ENCODE measurements at regions not wholly inside any gene's neighbourhood (a gene's known extent, or its start where the extent isn't known, plus 50 kb on each side); places are given as distances from the start of the nearest gene placed in this dataset.

DNA sequence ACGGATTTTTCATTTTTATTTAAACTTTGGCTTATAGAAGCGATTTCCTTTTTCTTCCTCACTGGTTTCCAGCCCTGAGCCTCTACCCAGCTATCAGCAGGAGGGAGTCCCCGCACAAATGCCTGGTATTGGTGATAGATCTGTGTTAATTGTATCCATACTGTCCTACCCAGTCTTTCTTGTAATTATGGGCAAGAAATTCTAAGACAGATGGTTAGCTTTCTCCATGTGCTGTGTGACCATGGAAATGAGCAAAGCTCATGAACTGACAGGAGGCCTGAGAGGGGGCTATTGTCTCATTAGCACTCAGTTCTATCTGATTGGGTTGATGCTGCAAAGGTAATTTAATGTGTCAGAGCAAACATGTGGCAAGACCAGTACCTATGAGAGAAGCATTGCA is 108.1 kb upstream of the IVNS1ABP start:
- no peak overlapping the region for H3K27ac ChIP-seq (ENCODE audit: low read depth, low read length)
- H3K27me3 ChIP-seq (ENCODE audit: control insufficient read depth in 5 of 5, insufficient read depth in 4 of 5, low read length in 5 of 5) = no peaks in the 10 kb centered on the region
- H3K4me1 ChIP-seq (ENCODE audit: control insufficient read depth in 5 of 5, insufficient read depth in 5 of 5, low read length in 5 of 5) = peaks cover 4 to 17% (median 13%) of the 10 kb centered on the region in 5 donors
- H3K4me3 ChIP-seq (ENCODE audit: low read depth in 1 of 5, low read length in 5 of 5) = no peak overlapping the region
- no peaks in the 10 kb centered on the region for H3K9me3 ChIP-seq (ENCODE audit: control insufficient read depth in 5 of 5, low read length in 5 of 5)
- H3K9ac ChIP-seq (ENCODE audit: low read length in 5 of 5) = no peak overlapping the region
- H3K36me3 ChIP-seq (ENCODE audit: control insufficient read depth in 5 of 5, insufficient read depth in 5 of 5, low read length in 5 of 5) = no peaks in the 10 kb centered on the region

DNA sequence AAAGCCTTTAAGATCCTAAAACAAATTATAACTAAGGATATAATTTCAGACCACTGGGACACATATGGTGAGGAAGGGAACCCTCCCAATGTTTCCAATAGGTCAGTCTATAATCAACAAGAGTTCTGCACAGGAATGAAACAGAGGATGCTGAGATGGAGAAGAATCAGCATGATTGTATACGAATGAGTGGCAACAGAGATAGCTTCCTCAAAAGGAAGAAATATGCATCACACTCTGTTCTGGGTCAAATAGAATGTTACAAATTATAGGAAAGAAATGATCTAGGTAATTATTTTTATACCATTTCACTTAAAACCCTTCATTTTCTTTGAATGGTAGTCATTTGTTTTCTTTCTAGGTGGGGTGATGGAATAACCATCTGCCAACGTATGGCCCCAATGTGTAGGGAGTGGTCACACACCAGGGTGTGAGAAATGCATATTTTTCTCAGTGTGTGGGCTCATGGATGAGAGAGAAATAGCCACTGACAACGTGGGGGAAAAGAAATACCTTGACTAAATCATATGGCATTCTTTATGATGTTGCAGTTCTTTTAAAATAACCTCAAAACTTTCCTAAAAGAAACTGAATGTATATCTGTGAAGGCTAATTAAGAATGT is 104.6 kb upstream of the IVNS1ABP start:
- Histone ChIP-seq H3K9me3 (ENCODE audit: control insufficient read depth in 5 of 5, low read length in 5 of 5) (no peaks in the 10 kb centered on the region), H3K4me3 (ENCODE audit: low read depth in 1 of 5, low read length in 5 of 5) (no peak overlapping the region), H3K27ac (ENCODE audit: low read depth, low read length) (no peak overlapping the region), H3K4me1 (ENCODE audit: control insufficient read depth in 5 of 5, insufficient read depth in 5 of 5, low read length in 5 of 5) (peaks cover 0 to 3% (median under 1%) of the 10 kb centered on the region in 5 donors), H3K27me3 (ENCODE audit: control insufficient read depth in 5 of 5, insufficient read depth in 4 of 5, low read length in 5 of 5) (no peaks in the 10 kb centered on the region), H3K9ac (ENCODE audit: low read length in 5 of 5) (no peak overlapping the region), H3K36me3 (ENCODE audit: control insufficient read depth in 5 of 5, insufficient read depth in 5 of 5, low read length in 5 of 5) (no peaks in the 10 kb centered on the region)

DNA sequence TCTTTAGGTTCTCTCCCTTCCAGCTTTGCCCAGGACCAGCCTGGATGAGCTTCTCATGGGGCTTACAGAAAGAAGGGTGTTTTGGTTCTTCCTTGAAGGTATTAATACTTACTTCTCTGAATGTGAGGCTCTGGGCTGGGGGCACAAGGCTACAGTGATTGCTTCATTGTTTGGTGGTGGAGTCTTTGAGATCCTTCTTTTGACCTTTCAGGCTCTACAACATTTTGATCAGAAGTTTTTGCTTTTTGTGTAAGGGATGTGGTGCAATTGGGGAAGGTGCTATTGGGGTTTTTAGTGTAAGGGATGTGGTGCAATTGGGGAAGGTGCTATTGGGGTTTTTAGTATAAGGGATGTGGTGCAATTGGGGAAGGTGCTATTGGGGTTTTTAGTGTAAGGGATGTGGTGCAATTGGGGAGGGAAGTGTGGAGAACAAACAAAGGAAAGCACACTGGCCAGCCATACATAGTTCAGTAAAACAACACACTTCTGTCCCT is 103.6 kb upstream of the IVNS1ABP start:
- no peaks in the 10 kb centered on the region for H3K27me3 ChIP-seq (ENCODE audit: control insufficient read depth in 5 of 5, insufficient read depth in 4 of 5, low read length in 5 of 5)
- no peaks in the 10 kb centered on the region for H3K9me3 ChIP-seq (ENCODE audit: control insufficient read depth in 5 of 5, low read length in 5 of 5)
- no peak overlapping the region for H3K4me3 ChIP-seq (ENCODE audit: low read depth in 1 of 5, low read length in 5 of 5)
- H3K4me1 ChIP-seq (ENCODE audit: control insufficient read depth in 5 of 5, insufficient read depth in 5 of 5, low read length in 5 of 5) = no peaks in the 10 kb centered on the region
- H3K9ac ChIP-seq (ENCODE audit: low read length in 5 of 5) = no peak overlapping the region
- no peaks in the 10 kb centered on the region for H3K36me3 ChIP-seq (ENCODE audit: control insufficient read depth in 5 of 5, insufficient read depth in 5 of 5, low read length in 5 of 5)
- no peak overlapping the region for H3K27ac ChIP-seq (ENCODE audit: low read depth, low read length)

DNA sequence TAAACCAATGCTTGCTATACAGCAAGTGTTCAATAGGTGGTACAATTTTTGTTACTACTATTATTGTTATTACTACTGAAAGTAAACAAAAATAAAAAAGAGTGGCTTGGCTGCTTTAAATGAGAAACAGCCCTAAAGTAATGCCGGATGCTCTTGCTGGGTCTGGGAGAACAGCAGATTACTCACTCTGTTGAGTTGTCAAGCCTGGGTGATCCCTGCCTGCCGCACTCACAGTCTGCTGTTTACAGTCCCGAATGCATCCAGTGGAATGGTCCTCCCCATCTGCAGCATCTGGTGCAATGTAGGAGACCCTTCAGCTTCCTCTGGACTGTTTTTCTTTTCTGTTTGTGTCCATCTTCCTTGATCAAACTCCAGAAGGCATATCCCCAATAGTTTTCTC is 102.7 kb upstream of the IVNS1ABP start:
- no peak overlapping the region for H3K27ac ChIP-seq (ENCODE audit: low read depth, low read length)
- no peak overlapping the region for H3K4me3 ChIP-seq (ENCODE audit: low read depth in 1 of 5, low read length in 5 of 5)
- no peaks in the 10 kb centered on the region for H3K4me1 ChIP-seq (ENCODE audit: control insufficient read depth in 5 of 5, insufficient read depth in 5 of 5, low read length in 5 of 5)
- no peaks in the 10 kb centered on the region for H3K36me3 ChIP-seq (ENCODE audit: control insufficient read depth in 5 of 5, insufficient read depth in 5 of 5, low read length in 5 of 5)
- no peaks in the 10 kb centered on the region for H3K9me3 ChIP-seq (ENCODE audit: control insufficient read depth in 5 of 5, low read length in 5 of 5)
- H3K9ac ChIP-seq (ENCODE audit: low read length in 5 of 5) = no peak overlapping the region
- H3K27me3 ChIP-seq (ENCODE audit: control insufficient read depth in 5 of 5, insufficient read depth in 4 of 5, low read length in 5 of 5) = no peaks in the 10 kb centered on the region

DNA sequence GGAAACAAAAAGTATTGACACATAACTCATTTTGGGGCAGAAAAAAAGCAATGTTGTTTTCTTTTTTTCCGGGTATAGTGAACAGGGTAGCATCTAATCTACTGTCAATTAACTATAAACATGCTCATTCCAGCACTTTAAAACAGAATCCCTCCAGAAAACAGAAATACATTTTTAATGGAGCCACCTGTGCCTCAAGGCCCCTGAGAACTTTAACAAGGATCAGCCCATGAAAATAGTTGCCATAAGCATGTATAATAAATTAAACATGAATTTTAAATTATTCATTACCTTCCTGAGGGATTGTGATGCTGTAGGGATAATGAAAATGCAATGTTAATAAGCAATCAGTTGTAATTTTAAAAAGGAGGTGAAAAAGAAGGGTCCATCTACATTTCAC is 101.4 kb upstream of the IVNS1ABP start:
- no peak overlapping the region for H3K9ac ChIP-seq (ENCODE audit: low read length in 5 of 5)
- no peak overlapping the region for H3K4me3 ChIP-seq (ENCODE audit: low read depth in 1 of 5, low read length in 5 of 5)
- H3K9me3 ChIP-seq (ENCODE audit: control insufficient read depth in 5 of 5, low read length in 5 of 5) = no peaks in the 10 kb centered on the region
- no peak overlapping the region for H3K27ac ChIP-seq (ENCODE audit: low read depth, low read length)
- H3K27me3 ChIP-seq (ENCODE audit: control insufficient read depth in 5 of 5, insufficient read depth in 4 of 5, low read length in 5 of 5) = no peaks in the 10 kb centered on the region
- H3K36me3 ChIP-seq (ENCODE audit: control insufficient read depth in 5 of 5, insufficient read depth in 5 of 5, low read length in 5 of 5) = no peaks in the 10 kb centered on the region
- no peaks in the 10 kb centered on the region for H3K4me1 ChIP-seq (ENCODE audit: control insufficient read depth in 5 of 5, insufficient read depth in 5 of 5, low read length in 5 of 5)

DNA sequence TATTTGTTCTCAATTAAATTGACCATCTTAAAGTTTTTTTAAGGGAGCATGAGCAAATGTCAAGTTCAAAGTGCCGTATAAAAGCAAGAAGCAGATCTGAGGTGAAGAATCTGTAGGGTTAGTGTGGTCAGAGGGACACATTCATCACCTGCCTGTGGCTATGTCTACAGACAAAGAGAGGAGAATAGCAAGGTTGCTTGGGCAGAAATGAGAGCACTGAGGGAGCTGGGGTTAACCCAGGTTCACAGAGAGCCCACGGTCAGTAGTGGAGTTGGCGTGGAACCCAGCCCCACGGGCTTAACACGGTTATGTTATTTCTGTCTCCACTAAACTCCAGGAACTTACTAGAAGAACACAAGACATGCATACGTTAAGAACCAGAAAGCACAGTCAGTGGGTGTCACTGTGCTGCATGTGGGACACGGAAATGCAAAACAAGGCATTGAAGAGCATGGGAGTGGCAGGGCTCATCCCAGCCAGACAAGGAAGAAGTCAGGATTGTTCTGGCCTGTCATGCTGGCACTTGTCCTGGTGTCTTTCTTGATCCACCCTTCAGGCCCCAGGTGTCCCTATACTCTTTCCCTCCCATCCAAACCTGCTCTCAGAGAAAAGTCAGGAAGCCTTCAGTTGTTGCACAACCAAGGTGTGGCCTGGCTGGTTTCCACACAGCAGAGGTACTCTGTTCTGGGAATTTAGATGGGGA is 95.5 kb upstream of the IVNS1ABP start:
- Histone ChIP-seq H3K27ac (ENCODE audit: low read depth, low read length) (no peak overlapping the region), H3K9ac (ENCODE audit: low read length in 5 of 5) (no peak overlapping the region), H3K9me3 (ENCODE audit: control insufficient read depth in 5 of 5, low read length in 5 of 5) (peaks cover 0 to 3% (median 0%) of the 10 kb centered on the region in 5 donors)

DNA sequence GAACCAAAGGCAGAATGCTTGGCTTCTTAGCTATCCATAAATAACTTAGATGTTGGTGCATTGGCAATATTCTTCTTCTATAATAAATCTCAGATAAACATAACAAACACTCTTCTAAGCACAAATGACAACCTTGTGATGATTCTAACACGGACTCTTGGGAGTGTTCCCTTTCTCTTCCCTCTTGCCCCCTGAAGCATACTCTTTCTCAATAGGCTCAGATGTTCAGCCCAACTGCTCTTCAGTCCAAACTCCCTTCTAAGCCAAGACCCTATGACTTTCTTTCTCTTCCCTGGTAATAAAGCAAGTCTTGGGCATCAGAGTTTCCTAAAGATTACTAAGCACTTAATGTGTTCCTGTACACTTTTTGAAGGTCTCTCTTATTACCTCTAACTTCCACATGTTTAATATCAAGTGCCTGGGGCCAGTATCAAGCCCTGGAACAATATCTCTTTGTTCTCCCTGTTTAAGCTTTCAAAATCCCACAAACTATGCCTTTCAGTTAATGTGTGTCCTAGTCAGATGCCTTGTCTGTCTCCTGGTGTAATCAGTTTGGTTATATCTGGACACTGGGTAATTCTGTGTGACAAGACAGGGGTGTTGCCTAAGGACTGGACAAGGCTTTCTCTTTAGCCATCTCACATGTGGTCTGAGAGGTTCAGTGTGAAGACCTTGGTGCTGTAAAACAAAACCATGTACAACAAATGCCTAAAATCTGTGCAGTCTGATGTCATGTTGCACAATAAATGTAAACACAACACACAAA is 92.9 kb upstream of the IVNS1ABP start:
- H3K4me1 ChIP-seq (ENCODE audit: control insufficient read depth in 5 of 5, insufficient read depth in 5 of 5, low read length in 5 of 5) = no peaks in the 10 kb centered on the region
- H3K9ac ChIP-seq (ENCODE audit: low read length in 5 of 5) = no peak overlapping the region
- H3K27ac ChIP-seq (ENCODE audit: low read depth, low read length) = no peak overlapping the region
- no peaks in the 10 kb centered on the region for H3K36me3 ChIP-seq (ENCODE audit: control insufficient read depth in 5 of 5, insufficient read depth in 5 of 5, low read length in 5 of 5)
- H3K4me3 ChIP-seq (ENCODE audit: low read depth in 1 of 5, low read length in 5 of 5) = no peak overlapping the region
- H3K27me3 ChIP-seq (ENCODE audit: control insufficient read depth in 5 of 5, insufficient read depth in 4 of 5, low read length in 5 of 5) = peaks cover 0 to 2% (median 0%) of the 10 kb centered on the region in 5 donors
- peaks cover 0 to 5% (median 0%) of the 10 kb centered on the region in 5 donors for H3K9me3 ChIP-seq (ENCODE audit: control insufficient read depth in 5 of 5, low read length in 5 of 5)

More for the DNA sequence above, 95.5 kb upstream of the IVNS1ABP start:
- H3K27me3 ChIP-seq (ENCODE audit: control insufficient read depth in 5 of 5, insufficient read depth in 4 of 5, low read length in 5 of 5) = no peaks in the 10 kb centered on the region
- H3K36me3 ChIP-seq (ENCODE audit: control insufficient read depth in 5 of 5, insufficient read depth in 5 of 5, low read length in 5 of 5) = no peaks in the 10 kb centered on the region
- no peak overlapping the region for H3K4me3 ChIP-seq (ENCODE audit: low read depth in 1 of 5, low read length in 5 of 5)
- H3K4me1 ChIP-seq (ENCODE audit: control insufficient read depth in 5 of 5, insufficient read depth in 5 of 5, low read length in 5 of 5) = no peaks in the 10 kb centered on the region

DNA sequence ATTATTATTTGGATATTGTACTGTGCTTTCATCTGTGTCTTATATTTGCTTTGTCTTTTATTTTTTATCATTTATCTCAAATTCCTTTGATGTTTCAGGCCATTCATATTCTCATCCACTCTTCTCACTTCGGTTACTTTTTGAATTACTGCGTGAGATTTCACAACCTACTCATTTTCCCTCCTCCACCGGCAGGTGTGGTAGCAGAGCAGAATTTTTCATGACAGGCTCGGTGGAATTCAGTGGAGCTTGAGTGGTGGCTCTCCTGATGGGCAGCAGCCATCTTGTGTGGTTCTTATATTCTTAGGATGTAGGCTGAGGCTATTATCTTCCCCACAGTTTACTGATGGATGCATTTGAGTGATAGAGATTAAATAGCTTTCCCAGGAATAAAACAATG is 92.3 kb upstream of the IVNS1ABP start:
- Histone ChIP-seq H3K4me3 (ENCODE audit: low read depth in 1 of 5, low read length in 5 of 5) (no peak overlapping the region), H3K4me1 (ENCODE audit: control insufficient read depth in 5 of 5, insufficient read depth in 5 of 5, low read length in 5 of 5) (peaks cover 0 to 2% (median 0%) of the 10 kb centered on the region in 5 donors), H3K27me3 (ENCODE audit: control insufficient read depth in 5 of 5, insufficient read depth in 4 of 5, low read length in 5 of 5) (peaks cover 0 to 3% (median 0%) of the 10 kb centered on the region in 5 donors), H3K9me3 (ENCODE audit: control insufficient read depth in 5 of 5, low read length in 5 of 5) (peaks cover 0 to 5% (median 0%) of the 10 kb centered on the region in 5 donors), H3K27ac (ENCODE audit: low read depth, low read length) (no peak overlapping the region), H3K9ac (ENCODE audit: low read length in 5 of 5) (no peak overlapping the region), H3K36me3 (ENCODE audit: control insufficient read depth in 5 of 5, insufficient read depth in 5 of 5, low read length in 5 of 5) (no peaks in the 10 kb centered on the region)

DNA sequence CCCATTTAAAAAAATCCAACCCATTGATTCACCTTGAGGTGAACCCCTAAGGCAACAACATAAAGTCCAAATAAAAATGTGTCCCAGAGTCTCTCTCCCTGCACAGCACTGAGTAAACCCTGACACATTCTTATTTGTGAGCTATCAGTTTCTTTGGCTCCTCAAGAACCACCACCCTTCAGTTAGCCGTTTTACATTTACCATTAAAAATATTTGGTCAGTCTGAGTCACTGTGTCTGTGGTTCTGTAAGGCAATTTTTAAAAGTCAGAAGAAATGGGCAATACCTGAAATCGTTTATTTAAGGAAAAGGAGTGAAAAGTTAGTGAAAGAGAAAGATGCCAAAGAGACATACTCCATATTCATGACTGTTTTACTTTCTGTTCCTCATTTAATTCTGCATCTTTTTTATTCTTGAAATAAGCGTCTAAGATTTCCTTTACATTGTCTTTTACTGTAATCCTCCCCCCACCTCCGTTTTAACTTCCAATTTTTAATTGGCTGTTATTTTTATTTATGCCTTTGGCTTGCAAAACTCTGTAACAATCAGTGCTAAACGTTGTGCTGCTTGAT is 91.7 kb upstream of the IVNS1ABP start:
- H3K4me1 ChIP-seq (ENCODE audit: control insufficient read depth in 5 of 5, insufficient read depth in 5 of 5, low read length in 5 of 5) = peaks cover 0 to 5% (median under 1%) of the 10 kb centered on the region in 5 donors
- H3K27ac ChIP-seq (ENCODE audit: low read depth, low read length) = no peak overlapping the region
- peaks cover 0 to 5% (median 0%) of the 10 kb centered on the region in 5 donors for H3K9me3 ChIP-seq (ENCODE audit: control insufficient read depth in 5 of 5, low read length in 5 of 5)
- no peak overlapping the region for H3K4me3 ChIP-seq (ENCODE audit: low read depth in 1 of 5, low read length in 5 of 5)
- H3K36me3 ChIP-seq (ENCODE audit: control insufficient read depth in 5 of 5, insufficient read depth in 5 of 5, low read length in 5 of 5) = no peaks in the 10 kb centered on the region
- H3K27me3 ChIP-seq (ENCODE audit: control insufficient read depth in 5 of 5, insufficient read depth in 4 of 5, low read length in 5 of 5) = peaks cover 0 to 3% (median 0%) of the 10 kb centered on the region in 5 donors
- H3K9ac ChIP-seq (ENCODE audit: low read length in 5 of 5) = no peak overlapping the region
